Lung (tissue), 11 donors: ENCODE measurements at regions not wholly inside any gene's neighbourhood (a gene's known extent, or its start where the extent isn't known, plus 50 kb on each side); places are given as distances from the start of the nearest gene placed in this dataset.

Source experiments
- ATAC-seq: fragments of 200-7000 bp; cut with Tn5 transposase; one replicate; pipeline ENCODE4 v1.9.1; 2020; ENCODE audit warnings: moderate number of reproducible peaks; ENCODE audit not compliant: insufficient read depth, low FRiP score
- DNase-seq, 3 donors: peaks; one replicate each; pipeline ENCODE4 v3.0.0-alpha.2; 2013 to 2017
- H3K27ac ChIP-seq, 2 donors: one replicate each; pipeline ENCODE4 v1.5.1; 2013; ENCODE audit warnings: mild to moderate bottlenecking in 2 of 2, moderate library complexity in 2 of 2, control low read depth in 1 of 2, inconsistent platforms in 1 of 2, low read depth in 1 of 2, low read length in 1 of 2
- H3K27me3 ChIP-seq, 3 donors: one replicate each; pipeline ENCODE4 v1.5.1; 2013; ENCODE audit warnings: low read length in 2 of 3; ENCODE audit not compliant: control insufficient read depth in 3 of 3, insufficient read depth in 3 of 3
- H3K36me3 ChIP-seq, 4 donors: one replicate each; pipeline ENCODE4 v1.5.1; 2013; ENCODE audit warnings: low read length in 4 of 4, mild to moderate bottlenecking in 1 of 4, moderate library complexity in 1 of 4; ENCODE audit not compliant: control insufficient read depth in 4 of 4, insufficient read depth in 4 of 4
- H3K4me1 ChIP-seq, 5 donors: one replicate each; pipeline ENCODE4 v1.5.1; 2013; ENCODE audit warnings: low read length in 5 of 5, mild to moderate bottlenecking in 2 of 5, moderate library complexity in 1 of 5; ENCODE audit not compliant: control insufficient read depth in 5 of 5, insufficient read depth in 5 of 5
- H3K4me3 ChIP-seq: one replicate; pipeline ENCODE4 v1.5.1; 2013; ENCODE audit warnings: mild to moderate bottlenecking, control low read depth, moderate library complexity
- H3K9ac ChIP-seq, 2 donors: one replicate each; pipeline ENCODE4 v1.5.1; 2013; ENCODE audit warnings: low read length in 2 of 2, control low read depth in 1 of 2; ENCODE audit not compliant: insufficient read depth in 1 of 2
- H3K9me3 ChIP-seq, 4 donors: one replicate each; pipeline ENCODE4 v1.5.1; 2013; ENCODE audit warnings: low read length in 3 of 4, mild to moderate bottlenecking in 1 of 4, moderate library complexity in 1 of 4; ENCODE audit not compliant: control insufficient read depth in 4 of 4, insufficient read depth in 3 of 4
- CTCF ChIP-seq: IDR thresholded peaks from 2 replicates; pipeline ENCODE4 v1.5.1; 2012; ENCODE audit warnings: mild to moderate bottlenecking; ENCODE audit errors: control extremely low read depth, extremely low read depth
- WGBS, 2 donors: extraction: QIAGEN DNeasy Blood & Tissue Kit; methylation state at CpG; one replicate each; pipeline ENCODE4 v1.1.7; 2013; 5-methylcytosine and 5-hydroxymethylcytosine counted together
- donor health status: control.
- donor health status: control.
- donor health status: Bipolar disorder and iron deficiency.
- donor health status: healthy.
- donor health status: DM: yes; HTN: yes; CAD: no.

- TF ChIP-seq CTCF: no peak
Observed at GRCh38 chr9:30575691-30576090, 1808.8 kb upstream of the ACO1 start.

GRCh38 chr9:30579810-30580209, 1804.6 kb upstream of the ACO1 start:
- 89 to 93% methylated on average over 1 of the region's 1 CpG for WGBS, 2 donors
- Histone ChIP-seq H3K9ac (no peak overlapping the region), H3K27me3 (no peaks in the 10 kb centered on the region), H3K36me3 (no peaks in the 10 kb centered on the region), H3K27ac (no peak overlapping the region), H3K4me3 (no peak overlapping the region), H3K9me3 (peaks cover 0 to 4% (median 0%) of the 10 kb centered on the region in 4 donors), H3K4me1 (no peaks in the 10 kb centered on the region)
- no peak for DNase-seq
- TF ChIP-seq CTCF: no peak
- ATAC-seq: no peak

More at GRCh38 chr9:30575691-30576090, 1808.8 kb upstream of the ACO1 start:
- Histone ChIP-seq H3K27ac (no peak overlapping the region), H3K36me3 (no peaks in the 10 kb centered on the region), H3K4me1 (no peaks in the 10 kb centered on the region), H3K9me3 (peaks cover 0 to 5% (median 0%) of the 10 kb centered on the region in 4 donors), H3K9ac (no peak overlapping the region), H3K4me3 (no peak overlapping the region), H3K27me3 (no peaks in the 10 kb centered on the region)
- ATAC-seq (no peak), DNase-seq (no peak)
- WGBS, 2 donors: 93 to 96% methylated on average over 12 of the region's 12 CpGs

- DNase-seq: no peak
- Histone ChIP-seq H3K27me3 (no peaks in the 10 kb centered on the region), H3K36me3 (no peaks in the 10 kb centered on the region), H3K4me1 (no peaks in the 10 kb centered on the region), H3K9me3 (peaks cover 0 to 1% (median 0%) of the 10 kb centered on the region in 4 donors), H3K27ac (no peak overlapping the region), H3K4me3 (no peak overlapping the region), H3K9ac (no peak overlapping the region)
- no peak for TF ChIP-seq CTCF
- ATAC-seq: no peak
- WGBS, 2 donors: 75 to 77% methylated on average over 2 of the region's 2 CpGs
Observed at GRCh38 chr9:30582240-30582639, 1802.2 kb upstream of the ACO1 start.

- Histone ChIP-seq H3K9ac (no peak overlapping the region), H3K4me1 (no peaks in the 10 kb centered on the region), H3K27ac (no peak overlapping the region), H3K9me3 (peaks cover 0 to 1% (median 0%) of the 10 kb centered on the region in 4 donors), H3K27me3 (no peaks in the 10 kb centered on the region), H3K36me3 (no peaks in the 10 kb centered on the region), H3K4me3 (no peak overlapping the region)
- no peak for DNase-seq
- 34 to 59% methylated on average over 2 of the region's 2 CpGs for WGBS, 2 donors
- TF ChIP-seq CTCF: no peak
- ATAC-seq: no peak
Observed at GRCh38 chr9:30584559-30584958, 1799.9 kb upstream of the ACO1 start.
